Hypothalamus (tissue), 51 donors: ENCODE measurements at regions not wholly inside any gene's neighbourhood (a gene's known extent, or its start where the extent isn't known, plus 50 kb on each side); places are given as distances from the start of the nearest gene placed in this dataset.
A peak's percentile ranks its signal among the peaks of the same experiment; 100 is the strongest.
"Not testable (repeated sequence)": the region's sequence is repeated elsewhere in the genome, so short reads cannot be mapped to it uniquely, and the experiment has no call there.

Experiments used
- DNase-seq, 51 donors: peaks; one replicate each; lab custom pipeline; 2025; lab: John Stamatoyannopoulos, UW

DNA sequence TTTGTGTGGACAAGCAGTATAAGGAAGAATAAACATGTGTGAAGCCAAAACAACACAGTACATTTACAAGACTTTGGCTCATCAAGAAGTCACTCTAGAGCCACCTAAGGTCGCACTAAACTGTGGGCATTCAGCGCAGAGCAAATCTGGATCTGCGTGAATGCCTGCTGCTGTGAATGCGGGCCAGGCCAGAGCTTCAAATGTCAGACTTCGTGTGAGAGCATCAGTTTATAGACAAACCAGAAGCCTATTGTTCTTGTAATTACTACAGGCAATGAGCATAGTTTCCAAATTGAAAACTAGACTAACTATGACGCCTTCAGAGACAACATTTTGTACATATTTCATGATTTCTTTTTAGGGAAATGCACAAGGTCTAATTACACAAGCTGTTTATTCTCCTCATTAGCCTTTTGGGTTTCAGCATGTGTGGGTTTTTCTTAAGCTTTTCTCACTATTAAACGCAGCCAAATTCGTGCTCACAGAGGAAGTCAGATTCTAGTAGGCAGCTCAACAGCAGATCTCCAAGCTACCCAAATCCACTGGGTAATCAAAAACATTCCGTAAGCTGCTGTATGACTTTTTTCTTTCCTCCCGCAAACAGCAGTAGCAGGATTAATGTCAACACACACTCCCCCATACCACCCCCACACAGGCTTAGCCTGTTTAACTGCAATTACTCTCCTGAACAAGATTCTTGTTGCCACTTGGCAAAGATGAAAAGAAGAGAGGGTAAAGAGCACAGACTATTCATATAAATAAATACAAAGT, 84.5 kb upstream of the SETMAR start:
- peak in 24 of 51 donors; percentile 0 to 30 (median 8) for DNase-seq

DNA sequence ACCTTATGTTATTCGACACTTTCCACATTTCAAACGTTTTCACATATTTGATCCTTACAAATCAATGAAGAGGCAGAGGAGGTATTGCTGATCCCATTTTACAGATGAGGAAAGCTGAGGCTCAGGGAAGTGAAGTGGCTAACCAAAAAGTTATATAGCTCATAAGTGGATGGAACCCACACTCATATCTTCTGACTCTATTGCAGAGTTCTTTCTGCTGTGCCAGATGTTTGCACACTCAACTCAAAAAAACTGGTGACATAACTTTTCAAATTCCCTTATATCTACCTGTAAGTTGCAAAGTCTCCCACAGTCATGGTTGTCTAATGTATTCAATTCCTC, 84.0 kb upstream of the SETMAR start:
- no peak for DNase-seq

DNA sequence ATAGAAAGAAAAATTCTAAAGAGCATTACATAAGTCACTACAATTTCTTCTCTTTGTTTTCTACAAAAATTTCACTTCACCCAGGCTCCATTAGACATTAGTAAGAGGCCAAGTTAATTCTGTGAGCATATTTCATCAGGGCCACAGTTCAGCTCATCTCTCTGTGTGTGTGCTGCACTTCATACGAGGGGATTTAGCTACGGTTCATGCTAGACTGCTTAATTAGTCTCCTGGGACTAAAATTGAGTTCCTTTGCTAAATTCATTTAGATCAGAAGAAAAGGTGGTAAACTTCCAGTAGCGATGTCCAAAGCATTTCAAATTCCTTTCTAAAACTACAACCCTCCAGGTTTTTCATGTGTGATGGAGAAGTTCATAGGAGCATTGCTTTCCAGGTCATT, 83.1 kb upstream of the SETMAR start:
- no peak for DNase-seq

DNA sequence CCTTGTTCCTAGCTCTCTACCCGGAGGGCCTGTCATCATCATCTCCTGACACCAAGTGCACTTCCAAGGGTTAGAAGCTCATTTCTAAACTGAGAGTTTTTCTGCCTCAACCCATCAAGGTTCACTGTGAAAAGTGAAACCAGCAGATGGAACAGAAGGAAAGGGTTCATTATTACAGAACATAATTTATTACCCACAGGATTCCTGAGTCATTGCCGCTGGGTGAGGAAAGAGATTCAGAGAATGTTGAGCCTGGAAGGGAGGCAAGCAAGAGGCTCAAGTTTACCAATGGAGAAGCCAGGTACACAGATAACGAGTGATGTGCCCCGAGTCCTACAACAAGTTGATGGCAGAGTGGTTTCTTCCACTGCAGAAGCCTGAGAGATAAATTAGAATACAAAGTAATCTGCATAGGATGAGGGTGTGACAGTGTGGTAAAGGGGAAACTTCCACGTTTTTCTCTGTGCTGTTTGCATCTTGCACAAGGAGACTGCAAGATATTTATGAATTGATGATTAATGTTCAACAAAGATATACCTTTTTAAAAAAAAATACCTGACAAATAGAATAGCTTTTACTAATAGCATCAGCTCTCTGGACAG, 80.5 kb upstream of the SETMAR start:
- no peak for DNase-seq

DNA sequence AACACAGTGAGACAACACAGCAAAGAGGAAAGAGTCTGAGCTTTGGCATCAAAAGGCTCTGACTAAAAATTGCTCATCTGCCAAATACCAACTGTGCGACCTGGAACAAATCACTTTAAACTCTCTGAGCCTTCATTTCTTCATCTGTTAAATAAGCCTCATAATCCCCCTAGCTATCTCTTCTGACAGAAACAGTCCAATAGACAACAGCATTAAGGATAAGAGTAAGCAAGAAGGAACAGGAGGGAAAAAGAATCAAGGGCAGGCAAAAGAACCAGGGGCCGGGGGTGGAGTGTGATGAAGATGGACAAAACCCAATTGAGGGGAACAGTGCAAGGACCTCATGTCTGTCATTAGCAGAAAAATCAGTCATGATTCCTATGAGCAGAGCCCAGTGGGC, 79.4 kb upstream of the SETMAR start:
- DNase-seq, result no peak

DNA sequence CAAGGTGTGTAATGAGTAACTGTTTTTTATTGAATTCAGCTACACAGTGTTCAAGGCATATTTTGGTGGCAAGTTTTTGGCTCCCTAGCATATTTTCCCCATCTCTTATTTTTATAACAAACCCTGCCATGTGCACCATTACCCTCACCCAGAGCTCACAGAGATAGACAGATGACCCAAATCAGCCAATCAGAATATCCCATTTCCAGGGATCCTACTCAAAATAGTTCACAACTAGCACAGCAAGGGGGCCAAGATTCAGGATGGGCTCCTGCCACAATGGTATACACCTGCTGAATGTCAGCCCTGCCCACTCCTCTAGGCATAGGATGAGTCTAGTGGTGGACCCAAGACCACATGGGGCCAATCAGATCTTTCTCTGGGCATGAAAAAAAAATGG, 78.8 kb upstream of the SETMAR start:
- DNase-seq, result no peak

DNA sequence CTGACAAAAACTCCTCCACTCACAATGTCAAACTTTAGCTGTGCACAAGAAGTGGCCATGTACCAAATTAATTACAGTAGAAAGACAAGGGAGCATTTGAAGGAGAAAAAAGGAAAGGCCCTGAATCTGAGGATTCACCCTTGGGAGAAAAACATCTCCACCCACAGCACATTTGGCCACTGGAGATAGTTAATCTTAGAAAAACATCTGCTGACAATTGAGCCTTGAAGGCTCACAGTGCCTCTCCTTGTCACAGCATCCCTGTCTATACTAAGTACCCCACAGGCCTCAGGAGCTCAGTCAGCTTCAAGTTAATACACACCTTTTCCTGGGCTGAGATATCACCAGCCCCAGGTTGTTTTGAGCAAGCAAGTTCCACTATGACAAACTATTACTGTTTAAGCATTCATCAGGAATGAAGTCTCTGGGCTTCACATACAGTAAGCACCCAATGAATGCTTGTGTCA, 78.1 kb upstream of the SETMAR start:
- DNase-seq, result no peak

DNA sequence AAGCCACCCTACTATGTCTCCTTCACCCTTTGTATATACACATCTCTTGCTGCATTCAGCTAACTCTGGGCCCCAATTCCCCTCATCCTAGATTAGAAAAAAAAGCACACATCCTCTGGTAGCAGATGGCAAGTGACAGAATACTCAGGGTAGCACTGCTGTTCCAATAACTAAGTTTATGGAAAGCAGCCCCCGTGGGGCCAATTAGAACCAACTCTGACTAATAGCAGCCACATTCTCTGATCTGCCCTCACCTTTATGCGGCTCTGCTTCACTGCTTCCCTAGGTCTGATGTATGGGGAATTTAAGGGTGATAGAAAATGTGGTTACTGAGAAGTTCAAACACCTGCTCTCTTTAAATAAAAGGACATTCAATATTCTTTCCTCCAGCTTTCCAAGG, 74.9 kb upstream of the SETMAR start:
- no peak for DNase-seq

DNA sequence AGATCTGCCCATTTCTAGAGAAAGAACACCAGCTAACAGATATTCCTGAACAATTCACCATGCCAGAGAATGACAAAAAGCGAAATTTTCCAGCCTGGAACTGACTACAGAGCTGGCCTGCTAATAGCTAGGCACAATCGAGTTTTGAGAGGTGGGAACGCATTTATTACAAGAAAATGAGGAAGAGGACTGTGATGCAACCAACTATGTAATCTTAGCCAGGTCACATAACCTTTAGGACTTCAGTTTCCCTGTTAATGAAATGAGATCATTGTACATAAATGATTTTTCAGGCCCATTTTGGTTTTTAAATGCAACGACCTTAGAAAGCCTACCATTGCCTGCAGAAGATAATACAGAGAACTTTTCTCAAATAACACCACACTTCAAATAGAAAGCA, 72.1 kb upstream of the SETMAR start:
- DNase-seq, result no peak

DNA sequence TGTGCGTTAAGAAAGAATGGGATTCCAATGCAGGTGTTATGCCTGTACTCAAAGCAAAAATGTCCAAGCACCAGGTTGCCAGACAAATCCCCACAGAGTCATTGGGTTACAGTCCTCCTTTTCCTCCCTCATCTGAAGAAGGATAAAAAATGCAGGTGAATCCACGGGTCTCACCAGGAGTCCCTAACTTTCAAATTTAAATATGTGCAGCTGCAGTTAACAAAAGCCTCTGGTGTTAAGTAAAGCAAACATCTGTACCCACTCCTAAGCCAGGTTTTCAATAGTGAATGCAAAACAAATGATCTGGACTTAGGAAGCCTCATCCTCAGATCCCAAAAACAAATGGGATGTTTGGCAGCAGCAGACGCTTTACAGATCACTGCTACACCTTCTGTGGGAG, 70.4 kb upstream of the SETMAR start:
- DNase-seq, result no peak

DNA sequence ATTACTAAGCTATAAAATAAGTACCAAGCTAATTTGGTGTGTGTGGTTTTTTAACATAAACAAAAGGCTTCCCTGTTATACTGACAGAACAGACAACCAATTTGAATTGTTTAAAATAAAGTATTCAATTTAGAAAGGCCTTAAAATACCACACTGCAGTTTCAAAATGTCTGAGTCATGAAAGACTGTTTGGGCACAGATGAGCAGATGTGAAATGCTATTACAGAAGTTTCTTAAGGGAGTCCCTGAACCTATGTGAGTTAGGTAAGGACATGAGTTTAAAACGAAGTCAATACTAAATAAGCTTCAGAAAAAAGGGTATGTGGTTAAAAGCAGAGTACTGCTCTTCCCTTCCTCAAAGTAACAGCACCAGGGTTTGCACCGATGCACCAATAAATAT, 69.7 kb upstream of the SETMAR start:
- DNase-seq, result no peak

DNA sequence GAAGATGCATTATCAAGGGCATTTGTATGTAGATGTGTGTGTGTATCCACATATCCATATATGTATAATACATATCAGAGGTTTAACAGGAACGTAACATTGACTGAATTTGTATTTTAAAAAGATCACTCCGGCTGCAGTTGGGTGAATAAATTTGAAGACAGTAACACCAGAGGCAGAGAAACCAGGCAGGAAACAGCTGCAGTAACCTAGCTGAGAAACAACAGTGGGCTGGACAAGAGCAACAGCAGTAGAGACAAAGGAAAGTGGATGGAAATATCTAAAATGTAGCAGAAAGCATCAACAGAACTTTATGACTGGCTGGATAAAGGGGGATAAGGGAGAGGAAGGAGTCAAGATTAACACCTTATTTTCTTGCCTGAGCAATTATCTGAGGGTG, 68.3 kb upstream of the SETMAR start:
- DNase-seq, result no peak

DNA sequence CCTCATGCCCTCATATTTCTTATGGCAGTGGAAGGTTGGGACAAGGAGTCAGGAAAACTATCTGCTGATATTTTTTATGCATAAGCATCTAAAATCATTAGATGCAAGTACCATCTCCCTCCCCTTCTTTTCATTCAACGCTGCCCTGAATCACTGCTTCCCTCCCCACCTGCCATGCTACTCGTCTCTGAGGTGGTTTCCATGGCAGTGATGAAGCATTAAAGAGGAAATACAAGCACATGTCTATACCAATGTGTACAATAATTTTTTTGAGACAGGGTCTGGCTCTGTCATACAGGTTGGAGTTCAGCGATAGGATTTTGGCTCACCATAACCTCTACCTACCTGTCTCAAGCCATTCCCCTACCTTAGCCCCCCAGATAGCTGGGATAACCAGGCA, 67.5 kb upstream of the SETMAR start:
- no peak for DNase-seq

DNA sequence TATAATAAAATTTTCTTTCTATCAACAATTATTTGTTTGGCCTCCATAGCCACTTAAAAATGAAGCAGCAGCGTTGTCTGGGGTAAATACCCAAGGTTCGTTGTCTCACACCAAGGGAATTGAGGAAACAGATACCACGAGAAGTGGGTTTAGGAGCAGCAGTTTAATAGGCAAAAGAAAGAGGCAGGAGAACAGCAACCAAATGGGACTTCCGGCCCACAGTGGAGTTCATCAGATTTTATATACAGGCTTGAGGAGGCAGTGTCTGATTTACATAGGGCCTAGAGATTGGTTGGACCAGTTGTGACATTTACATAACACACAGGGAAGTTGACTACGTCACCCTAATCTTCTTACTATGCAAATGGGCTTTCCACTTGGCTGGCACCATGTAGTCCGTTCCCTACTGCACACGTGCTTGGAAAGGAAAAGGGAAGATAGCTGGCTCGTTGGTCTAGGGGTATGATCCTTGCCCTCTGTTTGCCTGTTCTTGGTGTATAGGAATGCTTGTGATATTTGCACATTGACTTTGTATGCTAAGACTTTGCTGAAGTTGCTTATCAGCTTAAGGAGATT, 61.5 kb upstream of the SETMAR start:
- DNase-seq, result no peak

DNA sequence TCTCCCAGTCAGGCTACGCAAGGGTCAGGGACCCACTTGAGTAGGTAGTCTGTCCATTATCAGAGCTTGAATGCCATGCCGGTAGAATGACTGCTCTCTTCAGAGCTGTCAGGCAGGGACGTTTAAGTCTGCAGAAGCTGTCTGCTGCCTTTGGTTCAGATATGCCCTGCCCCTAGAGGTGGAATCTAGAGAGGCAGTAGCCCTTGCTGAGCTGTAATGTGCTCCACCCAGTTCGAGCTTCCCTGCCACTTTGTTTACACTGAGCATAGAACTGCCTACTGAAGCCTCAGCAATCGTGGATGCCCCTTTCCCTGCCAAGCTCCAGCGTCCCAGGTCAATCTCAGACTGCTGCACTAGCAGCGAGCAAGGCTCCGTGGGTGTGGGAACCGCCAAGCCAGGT, 57.5 kb upstream of the SETMAR start:
- DNase-seq, result no peak

DNA sequence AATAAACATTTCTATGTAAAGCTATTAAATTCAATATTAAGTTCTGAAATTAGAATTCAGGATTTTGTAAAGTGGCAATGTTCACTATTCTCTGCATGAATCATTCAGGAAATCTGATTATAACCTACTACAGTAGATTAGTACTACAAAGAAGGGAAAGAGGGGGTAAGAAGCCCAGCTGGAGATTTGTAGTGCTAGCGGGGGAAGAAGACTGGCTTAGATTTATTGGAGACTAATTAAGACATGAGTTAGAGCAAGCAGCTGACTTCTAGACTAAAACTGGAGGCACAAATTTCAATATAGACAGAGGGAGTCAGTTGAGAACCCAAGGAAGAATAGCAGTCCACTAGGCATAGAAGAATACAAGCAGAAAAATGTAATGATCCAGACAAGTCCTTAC, 55.8 kb upstream of the SETMAR start:
- no peak for DNase-seq

DNA sequence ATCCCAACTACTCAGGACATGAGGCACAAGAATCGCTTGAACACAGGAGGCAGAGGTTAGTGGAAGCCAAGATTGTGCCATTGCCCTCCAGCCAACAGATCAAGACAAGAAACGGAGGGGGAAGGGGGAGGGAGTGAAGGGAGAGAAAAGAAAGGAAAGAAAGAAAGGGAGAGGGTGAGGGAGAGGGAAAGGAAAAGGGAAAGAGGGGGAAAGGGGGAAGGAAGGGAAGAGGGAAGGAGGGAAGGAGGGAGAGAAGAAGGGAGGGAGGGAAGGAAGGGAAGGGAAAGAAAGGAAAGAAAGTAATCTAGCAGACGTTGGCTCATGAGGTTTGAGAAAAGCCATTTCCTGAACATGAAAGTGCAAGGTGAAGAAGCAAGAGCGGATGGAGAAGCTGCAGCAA, 53.1 kb upstream of the SETMAR start:
- no peak for DNase-seq

DNA sequence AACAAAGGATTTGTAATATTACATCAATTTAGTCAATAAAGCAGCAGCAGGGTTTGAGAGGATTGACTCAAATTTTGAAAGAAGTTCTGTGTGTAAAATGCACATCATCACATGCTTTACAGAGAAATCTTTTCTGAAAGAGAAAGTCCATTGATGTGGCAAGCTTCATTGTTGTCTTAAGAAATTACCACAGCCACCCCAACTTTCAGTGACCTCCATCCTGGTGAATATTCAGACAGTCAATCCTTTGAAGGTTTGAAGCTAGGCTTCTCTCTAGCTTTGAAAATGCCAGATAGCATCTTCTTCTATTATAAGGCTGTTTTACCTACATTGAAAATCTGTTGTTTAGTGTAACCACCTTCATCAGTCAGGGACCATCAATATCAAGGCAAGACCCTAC, 51.8 kb upstream of the SETMAR start:
- no peak for DNase-seq

DNA sequence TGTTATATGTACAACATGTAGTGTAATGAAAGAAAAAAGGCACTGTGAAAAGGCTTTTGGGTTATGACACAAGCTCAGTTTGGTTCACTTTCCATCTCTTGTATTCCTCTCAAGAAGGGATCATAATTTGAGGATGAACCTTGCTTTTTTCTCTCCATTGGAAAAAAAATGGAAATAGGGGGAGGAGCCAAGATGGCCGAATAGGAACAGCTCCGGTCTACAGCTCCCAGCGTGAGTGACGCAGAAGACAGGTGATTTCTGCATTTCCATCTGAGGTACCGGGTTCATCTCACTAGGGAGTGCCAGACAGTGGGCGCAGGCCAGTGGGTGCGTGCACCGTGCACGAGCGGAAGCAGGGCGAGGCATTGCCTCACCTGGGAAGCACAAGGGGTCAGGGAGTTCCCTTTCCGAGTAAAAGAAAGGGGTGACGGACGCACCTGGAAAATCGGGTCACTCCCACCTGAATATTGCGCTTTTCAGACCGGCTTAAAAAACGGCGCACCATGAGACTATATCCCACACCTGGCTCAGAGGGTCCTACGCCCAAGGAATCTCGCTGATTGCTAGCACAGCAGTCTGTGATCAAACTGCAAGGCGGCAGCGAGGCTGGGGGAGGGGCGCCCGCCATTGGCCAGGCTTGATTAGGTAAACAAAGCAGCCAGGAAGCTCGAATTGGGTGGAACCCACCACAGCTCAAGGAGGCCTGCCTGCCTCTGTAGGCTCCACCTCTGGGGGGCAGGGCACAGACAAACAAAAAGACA, 49.9 kb upstream of the SETMAR start:
- DNase-seq, result not testable (repeated sequence)
